Immature natural killer cell (primary cell): ENCODE measurements at regions not wholly inside any gene's neighbourhood (a gene's known extent, or its start where the extent isn't known, plus 50 kb on each side); places are given as distances from the start of the nearest gene placed in this dataset.
"Not testable (repeated sequence)": the region's sequence is repeated elsewhere in the genome, so short reads cannot be mapped to it uniquely, and the experiment has no call there.

ENCODE experiments used
- DNase-seq, 3 donors: peaks; one replicate each; pipeline ENCODE4 v3.0.0; 2022; ENCODE audit warnings: mixed read lengths in 1 of 3
- H3K27ac Mint-ChIP-seq, 6 donors: one replicate each; pipeline ENCODE4 v1.8.0; 2020; ENCODE audit warnings: mixed read lengths in 6 of 6, mild to moderate bottlenecking in 5 of 6, inconsistent platforms in 4 of 6, moderate library complexity in 3 of 6
- H3K27me3 Mint-ChIP-seq, 3 donors: one replicate each; pipeline ENCODE4 v1.8.0; 2020 to 2021; ENCODE audit warnings: low read depth in 3 of 3, mild to moderate bottlenecking in 3 of 3, mixed read lengths in 3 of 3, moderate library complexity in 3 of 3, inconsistent platforms in 1 of 3
- H3K36me3 Mint-ChIP-seq, 3 donors: one replicate each; pipeline ENCODE4 v1.8.0; 2020; ENCODE audit warnings: mixed read lengths in 3 of 3, inconsistent platforms in 2 of 3, mild to moderate bottlenecking in 2 of 3
- H3K4me1 Mint-ChIP-seq, 2 donors: one replicate each; pipeline ENCODE4 v1.8.0; 2020; ENCODE audit warnings: inconsistent platforms in 2 of 2, mild to moderate bottlenecking in 2 of 2, mixed read lengths in 2 of 2, moderate library complexity in 1 of 2
- H3K4me3 Mint-ChIP-seq, 5 donors: one replicate each; pipeline ENCODE4 v1.8.0; 2020; ENCODE audit warnings: mild to moderate bottlenecking in 5 of 5, mixed read lengths in 5 of 5, inconsistent platforms in 3 of 5, moderate library complexity in 3 of 5
- H3K9me3 Mint-ChIP-seq, 6 donors: one replicate each; pipeline ENCODE4 v1.8.0; 2020; ENCODE audit warnings: mild to moderate bottlenecking in 6 of 6, mixed read lengths in 6 of 6, inconsistent platforms in 4 of 6, moderate library complexity in 3 of 6

DNA sequence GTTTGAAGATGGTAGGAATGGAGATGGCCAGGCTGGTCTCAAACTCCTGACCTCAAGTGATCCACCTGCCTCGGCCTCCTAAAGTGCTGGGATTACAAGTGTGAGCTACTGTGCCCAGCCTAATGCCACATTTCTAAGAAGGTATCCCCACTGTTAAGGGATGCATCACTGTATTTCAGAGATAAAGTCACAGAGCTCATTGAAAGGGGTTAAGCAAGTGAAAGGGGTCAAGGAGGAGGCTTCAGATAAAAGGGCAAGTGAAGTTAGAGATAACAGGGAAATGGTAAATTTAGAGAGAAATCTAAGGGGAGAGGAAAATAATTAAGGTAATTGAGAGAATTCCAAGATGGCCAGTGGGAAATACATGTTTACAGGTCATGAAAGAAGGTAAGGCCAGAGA is 93.0 kb upstream of the SP4 start:
- peak overlapping the region in 1 of 6 donors; percentile 2 for H3K27ac Mint-ChIP-seq
- peaks cover 33 to 43% of the 10 kb centered on the region in 2 donors for H3K4me1 Mint-ChIP-seq
- H3K36me3 Mint-ChIP-seq: no peaks in the 10 kb centered on the region
- no peak for DNase-seq
- H3K9me3 Mint-ChIP-seq: peaks cover 0 to 1% (median 0%) of the 10 kb centered on the region in 6 donors
- H3K4me3 Mint-ChIP-seq: no peak overlapping the region
- peaks cover 0 to 2% (median 1%) of the 10 kb centered on the region in 3 donors for H3K27me3 Mint-ChIP-seq

DNA sequence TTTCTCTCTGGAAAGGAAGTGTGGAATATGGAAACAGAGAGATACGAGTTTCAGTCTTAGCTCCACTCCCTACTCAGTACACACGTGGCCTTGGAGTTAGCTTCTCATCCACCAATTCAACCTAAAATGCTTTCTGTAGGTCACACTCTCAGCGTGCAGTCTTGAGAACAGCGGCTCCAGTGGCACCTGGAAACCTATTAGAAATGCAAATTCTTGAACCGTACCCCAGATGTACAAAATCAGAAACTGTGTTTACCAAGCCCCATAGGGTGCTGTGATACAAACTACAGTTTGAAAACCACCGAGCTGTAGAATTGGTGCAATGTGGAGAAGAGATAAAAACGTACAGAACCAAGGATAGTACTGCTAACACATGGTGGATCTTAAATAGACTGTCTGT is 91.1 kb upstream of the SP4 start:
- Mint-ChIP-seq H3K4me3 (no peak overlapping the region), H3K4me1 (peaks cover 48 to 60% of the 10 kb centered on the region in 2 donors)

DNA sequence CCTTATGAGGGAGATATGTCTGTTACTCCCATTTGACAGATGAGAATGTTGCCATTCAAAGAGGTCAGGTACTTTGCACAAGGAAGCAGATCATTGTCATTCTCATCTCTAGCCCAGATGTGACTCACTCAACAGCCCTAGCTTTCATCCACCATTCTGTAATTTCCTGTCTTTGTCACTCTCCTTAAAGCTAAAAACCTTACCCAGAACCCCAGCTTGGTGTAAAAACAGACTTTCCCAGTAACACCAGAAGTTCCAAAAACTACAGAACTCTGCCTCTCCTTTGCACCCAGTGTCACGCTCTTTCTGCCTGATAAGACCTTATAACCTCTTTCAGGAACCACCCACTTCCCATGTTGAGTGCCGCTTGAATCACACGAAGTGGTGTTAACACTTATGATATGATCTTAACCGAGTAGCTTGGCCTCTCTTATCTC is 89.1 kb upstream of the SP4 start:
- peak overlapping the region; percentile 68 to 78 (median 68) for H3K4me3 Mint-ChIP-seq
- H3K27ac Mint-ChIP-seq: peak overlapping the region; percentile 78 to 92 (median 90)
- peaks cover 0 to 4% (median 0%) of the 10 kb centered on the region in 3 donors for H3K36me3 Mint-ChIP-seq
- H3K4me1 Mint-ChIP-seq: peaks cover 55 to 72% of the 10 kb centered on the region in 2 donors
- H3K9me3 Mint-ChIP-seq: peaks cover 0 to 2% (median 0%) of the 10 kb centered on the region in 6 donors
- peaks cover 0 to 6% (median 1%) of the 10 kb centered on the region in 3 donors for H3K27me3 Mint-ChIP-seq
- peak; percentile 55 to 69 (median 64) for DNase-seq

More for the DNA sequence above, 91.1 kb upstream of the SP4 start:
- Mint-ChIP-seq H3K27me3 (peaks cover 0 to 2% (median 1%) of the 10 kb centered on the region in 3 donors), H3K27ac (peak overlapping the region; percentile 1 to 78 (median 25)), H3K9me3 (peaks cover 0 to 2% (median 0%) of the 10 kb centered on the region in 6 donors), H3K36me3 (no peaks in the 10 kb centered on the region)
- DNase-seq: no peak

DNA sequence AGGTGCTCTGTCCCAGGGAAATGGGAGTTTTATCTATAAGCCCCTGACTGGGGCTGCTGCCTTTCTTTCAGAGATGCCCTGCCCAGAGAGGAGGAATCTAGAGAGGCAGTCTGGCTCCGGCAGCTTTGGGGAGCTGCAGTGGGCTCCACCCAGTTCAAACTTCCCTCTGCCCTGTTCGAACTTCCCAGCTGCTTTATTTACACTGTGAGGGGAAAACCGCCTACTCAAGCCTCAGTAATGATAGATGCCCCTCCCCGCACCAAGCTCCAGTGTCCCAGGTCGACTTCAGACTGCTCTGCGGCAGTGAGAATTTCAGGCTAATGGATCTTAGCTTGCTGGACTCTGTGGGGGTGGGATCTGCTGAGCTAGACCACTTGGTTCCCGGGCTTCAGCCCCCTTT is 83.0 kb upstream of the SP4 start:
- not testable (repeated sequence) for H3K9me3 Mint-ChIP-seq, H3K27me3 Mint-ChIP-seq, DNase-seq, H3K4me3 Mint-ChIP-seq, H3K27ac Mint-ChIP-seq, H3K36me3 Mint-ChIP-seq
- H3K4me1 Mint-ChIP-seq: peaks cover 25 to 43% of the 10 kb centered on the region in 2 donors

DNA sequence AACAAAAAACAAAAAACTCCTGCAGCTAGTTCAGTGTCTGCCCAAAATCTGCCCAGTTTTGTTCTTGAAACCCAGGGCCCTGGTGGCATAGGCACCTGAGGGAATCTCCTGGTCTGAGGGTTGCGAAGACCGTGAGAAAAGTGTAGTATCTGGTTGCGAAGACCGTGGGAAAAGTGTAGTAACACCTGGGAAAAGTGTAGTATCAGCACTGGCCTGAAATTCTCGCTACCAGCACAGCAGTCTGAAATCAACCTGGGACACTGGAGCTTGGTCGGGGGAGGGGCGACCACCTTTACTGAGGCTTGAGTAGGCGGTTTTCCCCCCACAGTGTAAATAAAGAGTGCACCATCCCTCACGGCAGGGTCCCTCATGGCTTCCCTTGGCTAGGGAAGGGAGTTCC is 82.5 kb upstream of the SP4 start:
- Mint-ChIP-seq H3K27me3 (peaks cover 0 to 4% (median 2%) of the 10 kb centered on the region in 3 donors), H3K36me3 (peaks cover 0 to 4% (median 0%) of the 10 kb centered on the region in 3 donors), H3K4me1 (peaks cover 21 to 39% of the 10 kb centered on the region in 2 donors), H3K9me3 (no peaks in the 10 kb centered on the region), H3K27ac (no peak overlapping the region), H3K4me3 (no peak overlapping the region)
- DNase-seq: no peak

DNA sequence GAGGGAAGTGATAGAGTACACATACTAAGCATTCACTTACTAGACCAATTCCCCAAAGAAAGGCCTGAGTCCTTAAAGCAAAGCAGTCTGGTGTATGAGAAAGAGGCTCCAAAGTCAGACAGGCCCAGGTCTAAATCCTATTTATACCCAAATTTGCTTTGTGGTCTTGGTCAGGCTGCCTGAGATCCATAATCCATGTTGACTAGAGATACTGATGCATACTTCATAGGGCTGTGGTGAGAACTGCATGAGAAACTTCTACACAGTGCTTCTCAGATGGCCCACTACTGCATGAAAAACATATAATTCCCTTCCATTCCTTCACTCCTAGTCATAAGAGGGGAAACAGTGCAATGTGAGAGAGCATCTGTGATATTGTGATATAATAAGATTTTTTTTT is 81.6 kb upstream of the SP4 start:
- Mint-ChIP-seq H3K4me1 (peaks cover 12 to 29% of the 10 kb centered on the region in 2 donors), H3K27ac (no peak overlapping the region), H3K9me3 (no peaks in the 10 kb centered on the region), H3K27me3 (peaks cover 0 to 4% (median 2%) of the 10 kb centered on the region in 3 donors), H3K4me3 (no peak overlapping the region), H3K36me3 (peaks cover 0 to 4% (median 0%) of the 10 kb centered on the region in 3 donors)
- no peak for DNase-seq

DNA sequence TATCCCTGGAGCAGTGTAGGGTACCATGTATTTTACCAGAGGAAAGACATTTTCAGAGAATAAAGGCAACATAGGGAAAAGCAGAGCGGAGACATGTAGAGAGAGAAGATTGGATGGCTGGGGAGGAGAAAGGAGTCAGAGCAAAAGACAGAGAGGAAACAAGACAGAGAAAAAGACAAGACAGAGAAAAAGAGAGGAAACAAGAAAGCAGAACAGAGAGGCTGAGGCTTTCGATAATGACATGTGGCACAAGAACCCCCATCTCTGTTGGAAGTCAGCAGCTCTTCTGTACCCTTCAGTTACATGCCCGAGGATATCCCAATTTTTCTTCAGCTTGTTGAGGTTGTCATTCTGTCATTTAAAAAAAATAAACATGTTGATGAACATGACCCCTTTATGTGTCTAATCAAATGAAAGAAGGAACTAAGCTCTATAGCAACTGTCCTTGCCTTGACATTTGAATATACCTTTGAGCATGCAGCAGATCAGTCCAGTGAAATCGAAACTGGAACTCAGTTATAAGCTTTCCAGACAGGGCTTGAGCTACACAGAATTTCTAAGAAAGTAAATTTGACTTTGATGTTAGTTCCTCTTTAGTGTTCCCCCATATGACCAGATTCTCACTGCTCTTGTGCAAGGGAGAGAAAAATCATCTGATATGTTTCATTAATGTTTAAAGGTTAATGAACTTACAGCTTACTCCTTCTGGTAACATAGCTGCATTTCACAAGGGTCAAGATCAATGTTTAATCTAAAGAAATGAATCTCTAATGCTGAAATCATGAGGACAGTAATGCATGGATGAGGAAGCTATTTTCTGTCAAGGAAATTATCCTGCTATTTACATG is 75.1 kb upstream of the SP4 start:
- peaks cover 0 to 5% (median 2%) of the 10 kb centered on the region in 3 donors for H3K27me3 Mint-ChIP-seq
- peak overlapping the region; percentile 81 to 98 (median 95) for H3K27ac Mint-ChIP-seq
- peaks cover 56 to 60% of the 10 kb centered on the region in 2 donors for H3K4me1 Mint-ChIP-seq
- H3K9me3 Mint-ChIP-seq: no peaks in the 10 kb centered on the region
- H3K36me3 Mint-ChIP-seq: no peaks in the 10 kb centered on the region
- H3K4me3 Mint-ChIP-seq: peak overlapping the region; percentile 51 to 88 (median 69)
- peak; percentile 48 to 54 (median 53) for DNase-seq

DNA sequence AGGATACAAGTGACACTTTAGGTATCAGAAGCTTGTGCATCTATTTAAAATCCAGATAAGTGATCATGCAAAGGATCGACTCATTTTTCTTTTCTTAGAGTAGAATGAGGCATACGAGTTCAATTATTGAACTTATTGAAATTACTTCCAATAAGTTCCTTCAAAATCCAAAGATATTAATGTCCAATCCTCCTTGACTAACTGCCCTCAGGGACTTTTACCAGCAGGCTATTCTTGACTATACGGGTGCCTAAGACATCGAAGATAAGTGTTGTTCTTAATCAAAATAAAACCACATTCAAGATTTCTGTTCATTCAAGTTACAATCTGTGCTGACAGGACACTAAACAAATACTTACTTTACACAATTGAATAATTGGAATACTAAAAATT is 74.5 kb upstream of the SP4 start:
- H3K27me3 Mint-ChIP-seq: peaks cover 0 to 5% (median 2%) of the 10 kb centered on the region in 3 donors
- DNase-seq: no peak
- H3K36me3 Mint-ChIP-seq: no peaks in the 10 kb centered on the region
- H3K4me3 Mint-ChIP-seq: peak overlapping the region; percentile 51 to 88 (median 69)
- no peaks in the 10 kb centered on the region for H3K9me3 Mint-ChIP-seq
- H3K27ac Mint-ChIP-seq: peak overlapping the region; percentile 81 to 98 (median 95)
- peaks cover 61 to 66% of the 10 kb centered on the region in 2 donors for H3K4me1 Mint-ChIP-seq

DNA sequence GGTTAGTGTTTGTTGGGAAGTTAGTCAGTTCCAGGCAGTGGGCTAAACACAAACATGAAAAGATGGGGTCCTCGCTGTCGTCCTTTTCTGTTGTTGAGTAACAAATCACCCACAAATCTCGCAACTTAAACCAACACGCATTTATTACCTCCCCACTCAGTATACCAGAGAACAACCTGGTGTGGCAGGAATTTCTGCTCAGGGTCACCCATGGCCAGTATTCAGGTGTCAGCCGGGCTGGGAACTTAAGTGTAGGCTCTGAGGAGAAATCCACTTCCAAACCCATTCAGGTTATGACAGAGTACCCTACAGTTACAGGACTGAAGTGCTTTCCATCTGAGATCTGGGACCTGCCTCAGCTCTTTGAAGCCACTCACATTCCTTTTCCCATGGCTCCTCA is 73.6 kb upstream of the SP4 start:
- peaks cover 0 to 5% (median 0%) of the 10 kb centered on the region in 3 donors for H3K27me3 Mint-ChIP-seq
- H3K4me3 Mint-ChIP-seq: peak overlapping the region; percentile 51 to 88 (median 69)

DNA sequence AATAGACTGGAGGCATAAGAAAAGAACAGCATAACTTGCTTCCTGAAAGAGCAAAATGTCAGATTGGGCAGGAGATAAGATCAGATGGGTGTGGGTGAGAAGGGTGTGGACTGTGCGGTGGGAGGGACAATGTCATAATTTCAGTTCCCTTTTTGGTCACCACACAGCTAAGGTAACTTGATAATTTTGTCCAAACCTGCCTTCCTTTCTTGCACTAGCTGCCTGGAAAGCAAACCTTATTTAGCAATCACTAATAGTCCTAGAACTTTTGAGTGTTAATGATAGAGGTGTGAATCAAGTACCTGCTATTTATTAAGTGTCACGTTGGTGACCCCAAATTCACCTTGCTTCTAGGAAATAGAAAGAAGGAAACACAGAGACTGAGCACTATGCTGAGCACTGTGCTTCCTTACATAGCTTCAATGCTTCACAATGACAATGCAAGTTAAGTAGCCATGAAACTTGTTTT is 72.4 kb upstream of the SP4 start:
- peak overlapping the region; percentile 51 to 88 (median 69) for H3K4me3 Mint-ChIP-seq
- peaks cover 0 to 5% (median 0%) of the 10 kb centered on the region in 3 donors for H3K27me3 Mint-ChIP-seq
- H3K36me3 Mint-ChIP-seq: no peaks in the 10 kb centered on the region
- H3K9me3 Mint-ChIP-seq: no peaks in the 10 kb centered on the region
- H3K4me1 Mint-ChIP-seq: peaks cover 81 to 87% of the 10 kb centered on the region in 2 donors
- peak; percentile 76 to 82 (median 81) for DNase-seq
- H3K27ac Mint-ChIP-seq: peak overlapping the region; percentile 81 to 98 (median 95)

More for the DNA sequence above, 73.6 kb upstream of the SP4 start:
- DNase-seq: no peak
- no peaks in the 10 kb centered on the region for H3K9me3 Mint-ChIP-seq
- peaks cover 70 to 75% of the 10 kb centered on the region in 2 donors for H3K4me1 Mint-ChIP-seq
- H3K36me3 Mint-ChIP-seq: no peaks in the 10 kb centered on the region
- H3K27ac Mint-ChIP-seq: peak overlapping the region; percentile 81 to 98 (median 95)

DNA sequence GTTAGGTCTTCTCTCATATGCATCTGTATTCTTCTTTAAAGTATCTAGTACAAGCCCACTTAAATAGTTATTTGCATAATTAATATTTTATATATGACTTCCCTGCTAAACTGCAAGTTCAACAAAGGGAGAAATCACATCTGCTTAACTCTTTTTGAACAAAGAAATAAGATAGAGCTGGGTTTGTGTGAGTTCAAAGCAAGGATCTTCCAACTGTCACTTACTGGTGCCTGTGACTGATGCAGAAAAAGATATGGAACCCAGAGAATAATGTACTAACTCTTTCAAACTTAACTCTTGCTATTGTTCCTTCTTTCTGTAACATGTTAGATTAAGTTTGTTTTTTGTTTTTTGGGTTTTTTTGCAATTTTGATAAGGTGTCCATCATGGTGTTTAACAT is 71.3 kb upstream of the SP4 start:
- Mint-ChIP-seq H3K4me1 (peaks cover 93 to 98% of the 10 kb centered on the region in 2 donors), H3K36me3 (no peaks in the 10 kb centered on the region), H3K27me3 (peaks cover 0 to 5% (median 0%) of the 10 kb centered on the region in 3 donors), H3K4me3 (peak overlapping the region in 4 of 5 donors; percentile 24 to 62 (median 46)), H3K9me3 (no peaks in the 10 kb centered on the region), H3K27ac (peak overlapping the region; percentile 67 to 97 (median 94))
- DNase-seq: no peak

DNA sequence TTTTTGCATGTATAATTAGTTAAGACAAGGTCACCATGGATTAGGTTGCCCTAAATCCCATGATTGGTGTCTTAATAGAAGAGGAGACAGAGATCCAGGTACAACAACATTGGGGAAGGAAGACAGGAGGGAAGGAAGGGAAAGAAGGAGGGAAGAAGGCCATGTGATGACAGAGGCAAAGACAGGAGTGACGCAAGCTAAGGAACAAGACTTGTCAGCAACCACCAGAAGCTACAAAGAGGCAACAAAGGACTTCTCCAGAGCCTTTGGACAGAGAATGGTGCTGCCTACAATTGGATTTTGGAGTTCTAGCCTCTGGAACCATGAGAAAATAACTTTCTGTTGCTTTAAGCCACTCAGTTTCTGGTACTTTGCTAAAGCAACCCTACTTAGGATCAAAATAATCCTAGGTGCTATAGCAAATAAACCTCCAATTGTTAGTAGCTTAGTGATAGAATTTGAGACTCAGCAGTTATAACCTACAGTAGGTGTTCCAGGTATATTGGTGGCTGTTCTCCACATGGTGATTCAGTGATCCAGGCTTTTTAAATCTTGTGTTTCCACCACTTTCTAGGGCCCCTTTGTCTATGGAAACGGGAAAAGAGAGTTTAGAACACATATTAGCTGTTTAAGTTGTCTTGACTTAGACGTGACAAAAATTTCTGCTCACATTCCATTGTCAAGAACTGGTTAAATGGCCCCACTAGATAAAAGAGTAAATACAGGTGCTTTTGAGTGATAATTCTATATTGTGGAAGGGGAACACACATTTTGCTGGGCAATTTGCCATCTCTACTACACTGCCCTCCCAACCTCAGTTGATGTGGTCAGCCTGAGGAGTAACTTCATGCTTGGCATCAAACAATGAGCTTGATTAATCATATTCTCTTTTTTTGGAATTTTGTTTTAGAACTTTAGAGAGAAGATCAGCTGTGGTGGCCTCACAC is 70.5 kb upstream of the SP4 start:
- H3K27ac Mint-ChIP-seq: peak overlapping the region; percentile 81 to 96 (median 88)
- H3K4me3 Mint-ChIP-seq: peak overlapping the region in 4 of 5 donors; percentile 1 to 44 (median 20)

DNA sequence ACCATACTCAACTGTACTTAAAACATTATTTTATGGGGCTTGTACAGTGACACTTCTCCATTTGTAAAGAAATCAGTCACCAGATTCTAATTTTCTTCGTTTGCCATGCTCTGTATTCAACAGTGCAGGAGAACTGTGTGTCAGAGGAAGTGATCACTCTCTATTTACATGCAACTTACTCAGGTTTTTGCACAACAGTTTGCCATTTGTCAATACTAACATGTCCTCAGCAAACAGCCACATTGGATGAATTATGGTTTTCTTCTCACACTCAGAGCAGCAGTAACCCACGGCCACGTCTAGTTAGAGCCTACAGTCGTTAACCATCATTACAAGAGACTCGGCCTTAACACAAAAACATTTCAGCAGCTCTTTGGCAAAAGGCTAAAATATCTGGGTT is 69.2 kb upstream of the SP4 start:
- H3K9me3 Mint-ChIP-seq: no peaks in the 10 kb centered on the region
- H3K4me1 Mint-ChIP-seq: peaks cover 84 to 89% of the 10 kb centered on the region in 2 donors
- peak overlapping the region in 4 of 5 donors; percentile 15 to 41 (median 31) for H3K4me3 Mint-ChIP-seq
- H3K27ac Mint-ChIP-seq: peak overlapping the region; percentile 77 to 89 (median 80)
- peaks cover 0 to 5% (median 0%) of the 10 kb centered on the region in 3 donors for H3K27me3 Mint-ChIP-seq
- no peaks in the 10 kb centered on the region for H3K36me3 Mint-ChIP-seq
- DNase-seq: peak in 1 of 3 donors; percentile 14

More for the DNA sequence above, 70.5 kb upstream of the SP4 start:
- DNase-seq: no peak
- Mint-ChIP-seq H3K36me3 (no peaks in the 10 kb centered on the region), H3K27me3 (peaks cover 0 to 5% (median 0%) of the 10 kb centered on the region in 3 donors), H3K9me3 (no peaks in the 10 kb centered on the region), H3K4me1 (peaks cover 96 to 100% of the 10 kb centered on the region in 2 donors)
